ENCODE measurements at regions not wholly inside any gene's neighbourhood (a gene's known extent, or its start where the extent isn't known, plus 50 kb on each side); places are given as distances from the start of the nearest gene placed in this dataset.
"Not testable (repeated sequence)": the region's sequence is repeated elsewhere in the genome, so short reads cannot be mapped to it uniquely, and the experiment has no call there.

DNA sequence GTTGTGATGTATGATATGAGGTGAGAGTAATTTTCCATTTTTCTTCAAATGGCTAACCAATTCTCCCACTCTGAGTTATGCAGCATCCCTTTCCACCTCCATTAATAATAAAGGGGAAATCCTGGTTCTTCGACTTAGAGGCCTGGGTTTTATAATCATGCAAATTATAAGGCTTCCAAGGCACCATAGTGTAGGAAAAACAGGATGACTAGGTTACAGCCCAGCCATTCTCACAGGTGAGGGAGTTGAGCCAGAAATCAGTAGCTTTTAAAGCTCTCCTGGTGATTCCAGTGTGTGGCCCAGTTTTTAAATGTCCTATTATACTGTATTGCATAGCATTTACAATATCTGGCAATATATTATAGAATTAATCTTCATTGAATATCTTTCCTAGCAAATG is 203.1 kb downstream of the ARHGEF9 start:
- DNase-seq = no peak

DNA sequence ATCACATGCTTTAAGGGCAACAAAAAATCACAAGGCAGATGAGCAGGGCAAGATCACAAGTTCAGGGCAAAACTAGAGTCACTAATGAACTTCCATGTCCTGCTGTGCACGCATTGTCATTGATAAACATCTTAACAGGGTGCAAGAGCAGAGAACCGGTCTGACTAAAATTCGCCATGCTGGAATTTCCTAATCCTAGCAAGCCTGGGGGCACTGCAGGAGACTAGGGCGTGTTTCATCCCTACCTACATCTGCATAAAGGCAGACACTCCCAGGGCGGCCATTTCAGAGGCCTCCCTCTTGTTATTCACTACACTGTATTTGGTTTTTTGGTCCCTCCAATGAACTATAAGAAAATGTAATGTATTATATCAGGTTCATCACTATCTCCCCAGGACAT is 203.6 kb downstream of the ARHGEF9 start:
- no peak for DNase-seq

DNA sequence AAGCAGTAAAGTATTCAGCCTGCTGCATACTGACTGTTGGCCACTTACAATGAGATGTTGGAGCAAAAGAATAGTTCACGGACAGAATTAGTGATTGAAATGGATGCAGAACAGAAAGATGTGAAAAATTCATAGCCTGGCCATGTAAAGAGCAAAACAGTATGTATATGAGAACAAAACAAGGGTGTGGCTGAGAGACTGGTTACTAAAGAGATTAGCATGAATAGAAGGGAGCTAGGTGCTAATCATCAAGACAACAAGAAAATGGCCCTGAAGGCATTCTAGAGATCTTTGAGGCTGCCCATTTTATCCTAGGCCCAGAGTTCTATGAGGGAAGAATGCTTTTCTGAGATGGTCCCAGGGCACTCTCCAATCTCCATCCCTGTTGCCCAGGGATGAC is 208.5 kb downstream of the ARHGEF9 start:
- DNase-seq = no peak

DNA sequence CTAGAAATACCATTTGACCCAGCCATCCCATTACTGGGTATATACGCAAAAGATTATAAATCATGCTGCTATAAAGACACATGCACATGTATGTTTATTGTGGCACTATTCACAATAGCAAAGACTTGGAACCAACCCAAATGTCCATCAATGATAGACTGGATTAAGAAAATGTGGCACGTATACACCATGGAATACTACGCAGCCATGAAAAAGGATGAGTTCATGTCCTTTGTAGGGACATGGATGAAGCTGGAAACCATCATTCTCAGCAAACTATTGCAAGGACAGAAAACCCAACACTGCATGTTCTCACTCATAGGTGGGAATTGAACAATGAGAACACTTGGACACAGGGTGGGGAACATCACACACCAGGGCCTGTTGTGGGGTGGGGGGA is 209.3 kb downstream of the ARHGEF9 start:
- not testable (repeated sequence) for DNase-seq

DNA sequence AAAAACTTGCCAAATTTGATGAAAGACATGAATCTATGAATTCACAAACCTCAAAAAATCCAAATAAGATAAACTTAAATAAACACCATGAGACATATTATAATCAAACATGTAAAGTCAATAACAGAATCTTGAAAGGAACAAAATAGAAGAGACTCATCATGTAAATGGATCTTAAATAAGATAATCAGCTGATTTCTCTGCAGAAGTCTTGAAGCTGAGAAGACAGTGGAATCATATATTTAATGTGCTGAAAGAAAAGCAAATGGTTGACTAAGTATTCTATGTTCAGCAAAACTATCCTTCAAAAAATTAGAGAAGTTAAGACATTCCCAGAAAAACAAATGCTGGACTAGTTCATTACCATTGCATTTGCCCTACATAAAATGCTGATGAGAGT is 215.7 kb upstream of the SPIN4 start:
- DNase-seq = no peak

DNA sequence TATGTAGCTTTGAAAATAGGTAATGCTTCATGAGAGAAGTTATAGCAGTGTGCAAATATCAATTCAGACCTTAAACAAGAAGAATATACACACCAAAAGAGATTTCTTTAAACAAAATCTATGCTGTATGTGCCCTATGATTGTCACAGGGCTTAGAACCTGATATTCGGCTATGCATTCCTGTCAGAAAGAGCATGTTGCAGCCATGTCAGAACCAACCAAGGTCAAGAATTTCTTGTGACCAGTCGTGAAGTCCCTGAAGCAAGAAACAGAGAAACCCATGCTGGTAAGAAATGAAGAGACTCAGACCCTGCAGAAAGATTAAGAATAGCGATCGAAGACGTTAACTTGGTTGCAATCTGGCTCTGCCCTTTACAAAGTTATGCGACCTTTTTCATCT is 210.3 kb upstream of the SPIN4 start:
- DNase-seq = no peak

DNA sequence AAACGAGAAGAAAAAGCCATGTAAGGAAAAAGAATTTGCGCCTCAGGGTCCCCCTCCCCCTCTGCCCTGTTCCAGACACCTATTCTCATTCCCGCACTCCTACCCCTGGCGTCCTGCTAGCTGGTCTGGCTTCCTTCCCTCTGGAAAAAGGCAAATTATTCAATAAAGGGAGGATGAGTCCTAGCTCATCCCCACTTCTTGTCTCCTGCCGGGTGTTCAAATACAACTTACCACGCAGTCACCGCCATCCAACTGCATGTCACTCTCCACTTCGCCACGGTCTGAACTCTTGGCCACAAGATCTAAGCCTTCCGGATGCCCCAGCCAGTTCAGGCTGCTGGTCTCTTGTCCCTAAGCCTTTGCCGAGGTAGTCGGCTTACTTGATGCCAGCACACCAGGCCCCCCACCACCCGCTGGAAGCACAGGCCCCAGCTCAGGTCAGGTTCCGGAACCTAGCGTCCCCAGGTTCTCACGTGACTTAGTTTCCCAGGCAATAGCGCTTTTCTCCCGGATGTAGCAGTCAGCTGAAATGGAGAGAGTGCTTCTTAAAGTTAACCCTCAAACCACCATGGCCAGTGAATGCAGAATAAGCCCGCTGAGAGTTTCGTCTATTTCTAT is 209.6 kb upstream of the SPIN4 start:
- peak; percentile 74 for DNase-seq

DNA sequence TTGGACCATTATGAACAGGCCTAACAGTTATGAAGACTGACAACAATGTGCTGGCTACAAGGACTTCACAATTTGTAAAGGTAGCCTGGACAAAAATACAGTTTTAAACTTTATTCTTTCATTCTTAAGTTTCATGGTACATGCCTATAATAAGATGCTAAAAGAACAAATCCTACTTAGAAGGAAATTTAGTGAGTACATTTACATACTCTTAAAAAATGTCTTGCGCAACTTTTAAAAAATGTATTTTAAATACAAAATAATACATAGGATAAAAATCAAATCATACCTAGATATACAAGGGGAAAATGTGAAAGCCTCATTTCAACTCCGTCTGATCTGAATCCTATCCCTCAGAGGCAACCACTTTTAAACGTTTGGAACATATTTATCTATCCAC is 200.7 kb upstream of the SPIN4 start:
- no peak for DNase-seq

DNA sequence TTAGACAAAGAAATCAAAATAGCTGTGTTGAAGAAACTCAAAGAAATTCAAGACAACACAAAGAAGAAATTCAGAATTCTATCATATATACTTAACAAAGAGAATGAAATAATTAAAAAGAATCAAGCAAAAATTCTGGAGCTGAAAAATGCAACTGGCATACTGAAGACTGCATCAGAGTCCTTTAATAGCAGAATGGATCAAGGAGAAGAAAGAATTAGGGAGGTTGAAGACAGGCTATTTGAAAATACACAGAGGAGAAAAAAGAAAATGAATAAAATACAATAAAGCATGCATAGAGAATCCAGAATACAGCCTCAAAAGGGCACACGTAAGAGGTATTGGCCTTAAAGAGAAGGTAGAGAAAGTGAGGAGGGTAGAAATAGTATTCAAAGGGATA is 179.5 kb upstream of the SPIN4 start:
- no peak for DNase-seq

DNA sequence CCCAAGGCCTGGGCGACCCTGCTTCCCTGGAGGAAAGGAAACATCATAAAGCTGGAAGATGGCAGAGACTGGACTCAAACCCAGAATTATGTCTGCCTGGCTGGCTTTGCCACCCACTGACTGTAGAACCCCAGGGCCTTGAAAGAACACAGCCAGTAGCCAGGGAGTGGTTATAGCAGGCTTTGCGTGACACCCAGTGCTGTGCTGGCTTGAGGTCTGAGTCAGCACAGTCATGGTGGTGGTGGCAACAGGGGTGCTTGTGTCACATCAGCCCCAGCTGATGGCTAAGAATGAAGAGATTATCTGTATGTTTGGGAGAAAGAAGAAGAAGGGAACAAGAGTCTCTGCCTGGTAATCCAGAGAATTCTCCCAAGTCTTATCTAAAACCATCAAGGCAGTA is 178.8 kb upstream of the SPIN4 start:
- DNase-seq = no peak

DNA sequence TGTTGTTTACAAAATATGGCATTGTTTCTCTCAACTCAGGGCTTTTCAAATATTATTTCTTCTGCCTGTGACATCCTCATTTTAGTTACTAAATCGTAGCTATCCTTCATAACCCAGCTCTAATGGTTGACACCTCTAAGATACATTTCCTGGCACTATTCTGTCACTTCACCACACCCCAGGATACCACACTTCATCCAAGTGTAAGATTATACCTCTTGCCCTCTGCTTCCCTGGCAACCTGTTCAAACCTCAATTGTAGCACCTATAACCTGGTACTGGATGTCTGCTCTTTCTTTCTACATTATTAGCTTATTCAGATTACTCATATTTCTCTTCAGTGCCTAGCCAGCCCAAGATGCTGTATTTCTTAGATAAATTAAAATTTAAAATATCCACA is 175.7 kb upstream of the SPIN4 start:
- no peak for DNase-seq

DNA sequence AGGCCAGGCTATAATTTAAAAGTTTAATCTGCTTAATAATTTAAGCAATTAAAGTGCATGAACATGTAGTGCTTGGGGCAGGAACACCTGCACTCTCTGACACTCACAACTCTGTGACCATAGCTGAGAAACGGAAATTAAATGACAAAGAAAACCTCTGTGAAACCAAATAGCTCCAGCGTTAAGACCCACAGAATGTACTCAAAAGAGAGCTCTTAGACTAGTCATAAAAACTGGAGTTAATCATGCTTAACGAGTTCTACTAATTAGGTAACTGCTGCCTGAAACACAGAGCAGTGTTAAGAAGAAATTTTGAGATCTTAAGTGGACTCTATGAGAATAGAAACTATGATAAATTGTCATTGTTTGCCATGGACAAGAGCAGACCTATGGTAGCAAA is 174.4 kb upstream of the SPIN4 start:
- DNase-seq = no peak

DNA sequence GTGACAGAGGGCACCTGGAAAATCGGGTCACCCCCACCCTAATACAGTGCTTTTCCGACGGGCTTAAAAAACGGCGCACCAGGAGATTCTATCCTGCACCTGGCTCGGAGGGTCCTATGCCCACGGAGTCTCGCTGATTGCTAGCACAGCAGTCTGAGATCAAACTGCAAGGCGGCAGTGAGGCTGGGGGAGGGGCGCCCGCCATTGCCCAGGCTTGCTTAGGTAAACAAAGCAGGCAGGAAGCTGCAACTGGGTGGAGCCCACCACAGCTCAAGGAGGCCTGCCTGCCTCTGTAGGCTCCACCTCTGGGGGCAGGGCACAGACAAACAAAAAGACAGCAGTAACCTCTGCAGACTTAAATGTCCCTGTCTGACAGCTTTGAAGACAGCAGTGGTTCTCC is 168.2 kb upstream of the SPIN4 start:
- DNase-seq = not testable (repeated sequence)

DNA sequence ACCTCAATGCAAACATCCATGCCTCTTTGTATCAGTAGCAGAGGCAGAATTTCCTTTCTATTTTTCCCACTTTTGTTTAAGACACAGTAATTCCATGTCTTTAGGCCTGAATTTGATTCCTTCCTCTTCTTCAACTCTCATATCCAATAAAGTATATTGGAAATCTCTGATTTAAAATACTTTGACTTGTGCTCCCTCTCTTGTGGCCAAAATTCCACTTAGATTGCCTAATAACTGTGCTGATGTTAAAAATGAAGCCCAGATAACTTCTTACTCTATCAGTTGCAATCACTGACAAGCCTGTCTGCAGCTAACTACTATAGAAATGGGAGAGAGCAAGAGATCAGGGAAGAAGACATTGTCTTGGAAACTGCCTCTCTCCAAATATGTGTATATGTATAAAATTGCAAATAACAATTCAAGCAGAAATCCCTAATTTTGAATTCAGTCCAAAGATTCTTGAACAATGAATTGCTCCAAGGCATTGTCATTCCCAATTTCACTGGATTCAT is 163.5 kb upstream of the SPIN4 start:
- no peak for DNase-seq

DNA sequence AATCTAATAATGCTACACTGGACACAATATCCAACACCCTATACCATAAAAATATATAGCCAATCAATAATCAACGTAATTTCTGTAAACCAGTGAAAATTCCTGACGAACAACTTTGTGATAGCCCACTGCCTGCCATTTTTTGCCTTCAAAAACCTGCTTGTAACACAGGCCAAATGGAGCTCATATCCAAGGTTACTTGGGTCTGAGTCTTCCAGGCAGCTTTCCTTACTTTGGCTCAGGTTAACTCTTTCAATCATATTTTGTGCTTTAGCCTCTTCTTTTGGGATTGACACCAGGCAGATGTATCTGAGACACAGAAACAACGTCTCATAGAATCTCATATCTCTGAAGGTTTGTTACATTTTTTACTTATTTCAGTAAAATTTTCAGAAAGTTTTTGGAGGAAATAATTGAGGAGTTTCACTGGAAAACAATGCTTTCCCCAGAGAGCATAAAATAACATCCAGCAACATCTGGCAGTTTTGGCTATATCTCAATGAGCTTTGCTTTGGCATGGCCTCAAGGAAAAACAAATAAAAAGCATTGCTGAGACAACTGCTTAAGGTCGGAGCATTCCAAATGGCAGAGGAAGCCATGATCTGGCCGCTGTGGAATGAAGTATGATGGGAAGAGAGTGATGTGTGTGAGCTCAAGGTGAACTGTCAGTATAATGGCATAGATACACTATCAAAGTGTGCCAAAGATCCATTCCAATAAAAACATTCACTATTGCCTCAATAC is 162.9 kb upstream of the SPIN4 start:
- no peak for DNase-seq

DNA sequence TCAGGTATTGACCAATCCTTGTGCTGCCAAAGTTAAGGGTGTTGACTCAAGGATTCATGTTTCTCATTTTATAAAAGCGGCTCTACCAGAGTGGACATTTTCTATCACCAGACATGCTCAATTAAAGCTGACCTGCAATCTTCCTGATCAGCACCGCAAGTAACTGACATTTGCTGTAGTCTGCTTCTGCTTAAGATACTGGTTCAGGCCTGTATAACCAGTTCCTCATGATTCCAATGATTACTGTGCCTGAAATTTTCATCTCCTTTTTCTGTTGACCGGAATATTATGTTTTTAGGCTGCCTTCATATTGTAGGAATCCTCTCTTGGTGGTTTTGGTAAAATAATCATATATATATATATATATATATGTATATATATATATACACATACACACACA is 160.2 kb upstream of the SPIN4 start:
- DNase-seq = no peak

DNA sequence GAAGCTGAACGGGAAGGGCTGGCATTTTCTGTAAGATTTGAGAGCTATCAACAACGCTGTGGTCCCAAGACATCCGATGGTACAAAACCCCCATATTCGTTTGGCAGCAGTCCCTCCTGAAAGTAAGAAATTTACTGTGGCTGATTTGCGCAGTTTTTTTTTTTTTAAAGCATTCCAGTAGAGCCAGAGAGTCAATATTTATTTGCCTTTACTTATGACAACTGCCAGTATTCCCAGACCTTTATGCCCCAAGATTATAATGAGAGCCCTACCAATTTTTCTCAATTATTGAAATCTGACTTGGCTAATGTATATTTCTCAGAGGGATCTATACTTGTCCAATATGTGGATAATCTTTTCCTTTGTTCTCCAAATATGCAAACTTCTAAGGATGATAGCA is 157.5 kb upstream of the SPIN4 start:
- no peak for DNase-seq

DNA sequence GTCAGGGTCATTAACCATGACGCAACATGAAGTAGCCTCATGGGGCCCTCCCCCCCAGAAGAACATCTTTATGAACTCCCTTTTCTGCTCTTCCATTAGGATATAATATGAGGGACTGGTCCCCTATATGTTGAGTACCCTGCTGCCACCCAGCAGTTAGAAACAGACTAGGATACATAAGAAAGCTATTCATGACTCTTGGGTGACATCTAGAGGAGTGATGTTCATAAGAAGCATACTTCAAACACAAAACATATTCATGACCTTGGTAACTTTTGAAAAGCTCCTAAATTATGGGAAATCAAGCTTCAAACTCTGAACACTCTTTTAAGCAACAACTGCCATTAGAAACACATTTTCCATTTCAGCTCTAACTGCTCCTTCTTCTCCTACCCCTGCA is 155.2 kb upstream of the SPIN4 start:
- peak; percentile 31 for DNase-seq

DNA sequence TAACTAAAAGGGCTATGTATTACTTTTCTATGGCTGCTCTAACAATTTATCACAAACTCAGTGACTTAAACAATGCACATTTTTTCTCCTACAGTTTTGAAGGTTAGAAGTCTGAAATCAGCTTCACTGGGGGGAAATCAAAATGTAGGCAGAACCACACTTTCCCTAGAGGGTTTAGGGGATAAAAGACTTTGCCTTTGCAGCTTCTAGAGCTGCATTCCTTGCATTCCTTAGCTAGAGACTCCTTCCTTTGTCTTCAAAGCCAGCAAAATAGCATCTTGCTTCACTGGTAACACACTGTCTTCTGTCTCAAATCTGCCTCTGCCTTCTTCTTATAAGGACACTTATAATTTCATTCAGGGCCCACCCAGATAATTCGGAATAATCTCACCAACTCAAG is 152.4 kb upstream of the SPIN4 start:
- DNase-seq = no peak

DNA sequence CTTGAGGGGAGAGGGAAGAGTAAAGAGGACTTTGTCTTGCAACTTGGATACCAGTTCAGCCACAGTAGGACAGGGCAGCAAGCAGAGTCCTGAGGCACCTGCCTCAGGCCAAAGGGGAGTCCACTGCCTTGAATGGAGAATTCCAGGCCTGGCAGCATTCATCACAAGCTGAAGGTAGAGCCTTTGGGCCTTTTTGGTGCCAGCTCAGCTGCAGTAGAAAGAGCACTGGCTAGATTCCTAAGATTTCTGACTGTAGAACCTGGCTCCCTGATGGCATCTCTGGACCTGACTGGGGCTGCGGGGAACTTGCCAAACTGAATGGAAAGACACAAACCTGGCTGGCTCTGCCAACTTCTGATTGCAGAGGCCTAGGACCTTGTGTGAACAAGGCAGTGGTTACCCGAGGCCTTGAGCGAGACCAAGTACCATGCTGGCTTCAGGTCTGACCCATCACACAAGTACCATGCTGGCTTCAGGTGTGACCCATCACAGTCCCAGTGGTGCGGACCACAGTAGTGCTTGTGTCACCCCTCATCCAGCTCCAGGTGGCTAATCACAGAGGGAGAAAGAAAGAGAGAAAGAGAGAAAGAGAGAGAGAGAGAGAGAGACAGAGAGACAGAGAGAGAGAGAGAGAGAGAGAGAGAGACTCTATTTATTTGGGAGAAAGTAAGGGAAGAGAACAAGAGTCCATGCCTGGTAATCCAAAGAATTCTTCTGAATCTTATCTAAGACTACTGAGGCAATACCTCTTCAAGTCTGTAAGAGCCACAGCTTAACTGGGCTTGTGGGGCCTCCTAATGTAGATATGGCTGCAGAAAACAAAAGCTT is 137.6 kb upstream of the SPIN4 start:
- no peak for DNase-seq

DNA sequence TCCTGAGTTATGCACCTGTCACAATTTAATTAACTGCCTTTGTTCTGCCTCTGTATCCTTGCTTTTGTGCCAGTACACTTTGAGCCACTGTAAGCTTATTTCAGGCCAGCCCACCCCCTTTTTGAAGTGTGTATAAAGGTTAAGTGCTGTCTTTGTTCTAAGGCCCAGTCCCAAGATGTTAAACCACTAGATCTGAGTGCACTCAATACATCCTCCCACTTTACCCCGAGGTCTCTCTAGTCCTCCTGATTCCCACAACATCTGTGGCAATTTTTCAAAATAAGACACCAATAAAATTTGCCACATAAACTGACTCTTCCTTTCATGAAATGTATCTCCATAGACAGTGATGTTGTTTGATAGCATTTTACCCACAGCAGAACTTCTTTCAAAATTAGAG is 124.1 kb upstream of the SPIN4 start:
- DNase-seq = no peak

DNA sequence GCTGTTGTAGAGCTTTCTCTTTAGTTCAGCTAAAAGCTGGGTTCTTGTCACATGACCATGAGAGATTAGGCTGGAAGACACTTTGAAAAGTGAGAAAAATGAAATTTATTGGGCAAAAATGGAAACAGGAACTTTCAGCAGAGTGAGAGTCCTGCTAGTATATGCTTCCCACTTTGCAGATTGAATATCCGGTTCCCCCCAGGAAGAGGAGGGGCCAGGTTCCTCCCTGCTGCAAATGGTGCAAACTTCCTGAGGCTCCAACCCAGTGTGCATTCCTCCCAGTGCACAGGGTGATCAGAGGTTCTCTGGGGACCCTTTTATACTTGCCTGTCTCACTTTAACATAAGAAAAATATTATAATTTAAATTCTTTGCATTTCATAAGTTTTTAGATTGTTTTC is 119.9 kb upstream of the SPIN4 start:
- no peak for DNase-seq

DNA sequence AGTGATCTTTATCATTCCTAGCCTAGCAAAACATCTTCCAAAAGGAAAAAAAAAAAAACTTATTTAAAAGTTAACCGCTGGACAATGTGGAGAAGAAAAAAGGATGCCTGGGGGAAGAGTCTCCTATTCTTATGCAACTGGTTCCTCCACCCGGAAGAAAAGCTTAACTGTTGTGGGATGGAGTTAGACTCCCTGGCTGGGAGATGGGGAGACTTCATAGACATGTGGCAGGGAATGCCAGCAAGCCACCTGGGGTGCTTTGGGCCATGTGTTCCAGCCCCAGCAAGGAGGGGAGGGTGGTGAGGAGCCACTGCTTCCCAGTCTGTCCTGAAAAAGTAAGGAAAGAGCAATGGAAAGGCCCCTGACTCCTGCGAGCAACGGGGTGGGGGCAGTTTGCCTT is 119.4 kb upstream of the SPIN4 start:
- DNase-seq = no peak

DNA sequence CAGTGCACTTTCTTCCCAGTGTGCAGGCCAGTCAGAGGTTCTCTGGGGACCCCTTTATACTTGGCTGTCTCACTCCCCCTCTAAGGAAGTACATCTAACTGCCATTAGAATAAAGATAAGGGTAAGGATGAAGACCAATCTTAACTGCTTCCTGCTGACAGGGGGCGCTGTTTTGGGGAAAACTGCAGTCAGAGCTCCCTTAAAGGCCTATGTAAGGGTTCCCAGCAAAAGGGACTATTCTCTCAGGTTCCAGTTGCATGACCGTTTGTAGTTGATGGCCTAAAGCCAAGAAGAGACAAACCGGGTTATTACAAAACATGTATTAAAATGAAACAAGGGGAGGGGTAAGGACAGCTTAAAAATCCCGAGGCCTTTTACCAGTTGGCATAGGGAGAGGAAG is 115.6 kb upstream of the SPIN4 start:
- DNase-seq = no peak
